H9 (cell line): ENCODE measurements at regions not wholly inside any gene's neighbourhood (a gene's known extent, or its start where the extent isn't known, plus 50 kb on each side); places are given as distances from the start of the nearest gene placed in this dataset.
"Not testable (repeated sequence)": the region's sequence is repeated elsewhere in the genome, so short reads cannot be mapped to it uniquely, and the experiment has no call there.

Source experiments
- DNase-seq: peaks from one replicate; pipeline ENCODE4 v3.0.0-alpha.2; 2017
- H2AFZ ChIP-seq: one replicate; pipeline ENCODE4 v1.6.1; 2013; ENCODE audit warnings: mild to moderate bottlenecking, low read length, control low read depth, moderate library complexity
- H2AK5ac ChIP-seq: 2 replicates; pipeline ENCODE4 v1.6.1; 2013; ENCODE audit warnings: low read length, control low read depth, mixed read lengths; ENCODE audit not compliant: insufficient read length
- H2BK120ac ChIP-seq: one replicate; pipeline ENCODE4 v1.6.1; 2013; ENCODE audit warnings: low read depth, mild to moderate bottlenecking, low read length, control low read depth, inconsistent platforms; ENCODE audit not compliant: poor library complexity, severe bottlenecking
- H2BK12ac ChIP-seq: 2 replicates; pipeline ENCODE4 v1.6.1; 2013; ENCODE audit warnings: low read length, control low read depth, mixed read lengths, low read depth; ENCODE audit not compliant: insufficient read length
- H2BK15ac ChIP-seq: 2 replicates; pipeline ENCODE4 v1.6.1; 2013; ENCODE audit warnings: low read depth, low read length, control low read depth
- H2BK20ac ChIP-seq: one replicate; pipeline ENCODE4 v1.6.1; 2013; ENCODE audit warnings: low read depth, mild to moderate bottlenecking, low read length, control low read depth, inconsistent platforms; ENCODE audit not compliant: poor library complexity, severe bottlenecking
- H2BK5ac ChIP-seq: 2 replicates; pipeline ENCODE4 v1.6.1; 2013; ENCODE audit warnings: low read length, control low read depth, mixed read lengths; ENCODE audit not compliant: insufficient read length
- H3K14ac ChIP-seq: 2 replicates; pipeline ENCODE4 v1.6.1; 2013; ENCODE audit warnings: low read length, control low read depth; ENCODE audit not compliant: insufficient read depth
- H3K18ac ChIP-seq: 2 replicates; pipeline ENCODE4 v1.6.1; 2013; ENCODE audit warnings: low read depth, mild to moderate bottlenecking, mixed read lengths, low read length, control low read depth; ENCODE audit not compliant: insufficient read length
- H3K23ac ChIP-seq: 2 replicates; pipeline ENCODE4 v1.6.1; 2013; ENCODE audit warnings: low read length, control low read depth, mixed read lengths, low read depth; ENCODE audit not compliant: insufficient read length
- H3K23me2 ChIP-seq: 2 replicates; pipeline ENCODE4 v1.6.1; 2013; ENCODE audit warnings: low read depth, mild to moderate bottlenecking, mixed read lengths, low read length, control low read depth; ENCODE audit not compliant: insufficient read length, poor library complexity, severe bottlenecking
- H3K27ac ChIP-seq: 2 replicates; pipeline ENCODE4 v1.5.1; 2013; ENCODE audit warnings: low read length, control low read depth, mixed read lengths, low read depth; ENCODE audit not compliant: insufficient read length
- H3K27me3 ChIP-seq: 2 replicates; pipeline ENCODE4 v1.6.1; 2013; ENCODE audit warnings: low read length, control low read depth, inconsistent platforms; ENCODE audit not compliant: insufficient read depth
- H3K4ac ChIP-seq: 2 replicates; pipeline ENCODE4 v1.6.1; 2013; ENCODE audit warnings: low read depth, mild to moderate bottlenecking, control low read depth, inconsistent platforms, low read length, moderate library complexity
- H3K4me1 ChIP-seq: 2 replicates; pipeline ENCODE4 v1.6.1; 2013; ENCODE audit warnings: low read length, control low read depth, inconsistent platforms; ENCODE audit not compliant: insufficient read depth
- H3K4me2 ChIP-seq: 2 replicates; pipeline ENCODE4 v1.6.1; 2013; ENCODE audit warnings: low read length, control low read depth, mixed read lengths; ENCODE audit not compliant: insufficient read length, insufficient read depth
- H3K56ac ChIP-seq: 2 replicates; pipeline ENCODE4 v1.6.1; 2013; ENCODE audit warnings: low read depth, mild to moderate bottlenecking, mixed read lengths, low read length, control low read depth; ENCODE audit not compliant: insufficient read length
- H3K79me1 ChIP-seq: 2 replicates; pipeline ENCODE4 v1.6.1; 2013; ENCODE audit warnings: low read depth, mild to moderate bottlenecking, moderate library complexity, low read length, control low read depth, inconsistent platforms; ENCODE audit not compliant: insufficient read depth, poor library complexity, severe bottlenecking
- H3K79me2 ChIP-seq: 2 replicates; pipeline ENCODE4 v1.6.1; 2013; ENCODE audit warnings: low read length, control low read depth, inconsistent platforms; ENCODE audit not compliant: insufficient read depth
- H3K9ac ChIP-seq: 2 replicates; pipeline ENCODE4 v1.6.1; 2013; ENCODE audit warnings: low read length, control low read depth, mixed read lengths; ENCODE audit not compliant: insufficient read length; ENCODE audit errors: extremely low read depth
- H3K9me3 ChIP-seq: one replicate; pipeline ENCODE4 v1.6.1; 2013; ENCODE audit warnings: low read depth, low read length, inconsistent platforms; ENCODE audit not compliant: control insufficient read depth
- H3T11ph ChIP-seq: one replicate; pipeline ENCODE4 v1.6.1; 2013; ENCODE audit warnings: mild to moderate bottlenecking, low read length, control low read depth, inconsistent platforms
- H4K20me1 ChIP-seq: one replicate; pipeline ENCODE4 v1.6.1; 2013; ENCODE audit not compliant: control insufficient read depth, insufficient read length, insufficient read depth
- H4K5ac ChIP-seq: 2 replicates; pipeline ENCODE4 v1.6.1; 2013; ENCODE audit warnings: low read depth, mild to moderate bottlenecking, mixed read lengths, low read length, control low read depth; ENCODE audit not compliant: insufficient read length
- H4K8ac ChIP-seq: replicated peaks from 2 replicates; pipeline ENCODE4 v1.6.1; 2013; ENCODE audit warnings: low read length, control low read depth, mixed read lengths, low read depth; ENCODE audit not compliant: insufficient read length
- H4K91ac ChIP-seq: 2 replicates; pipeline ENCODE4 v1.6.1; 2013; ENCODE audit warnings: low read depth, mild to moderate bottlenecking, moderate library complexity, mixed read lengths, low read length, control low read depth; ENCODE audit not compliant: insufficient read length
- H3K27ac Mint-ChIP-seq, 3 experiments: 2 replicates in 2 of 3; 3 replicates in 1 of 3; pipeline ENCODE4 v1.8.0; 2020 to 2021; ENCODE audit warnings: mixed read lengths in 3 of 3, mild to moderate bottlenecking in 1 of 3, moderate library complexity in 1 of 3
- H3K27me3 Mint-ChIP-seq: 2 replicates; pipeline ENCODE4 v1.8.0; 2021; ENCODE audit warnings: low read depth, mild to moderate bottlenecking, moderate library complexity, mixed read lengths
- H3K36me3 Mint-ChIP-seq, 3 experiments: 2 replicates in 2 of 3; 3 replicates in 1 of 3; pipeline ENCODE4 v1.8.0; 2020 to 2021; ENCODE audit warnings: low read depth in 3 of 3, mixed read lengths in 3 of 3; ENCODE audit not compliant: insufficient read depth in 1 of 3
- H3K4me1 Mint-ChIP-seq, 2 experiments: 2 replicates each; pipeline ENCODE4 v1.8.0; 2020; ENCODE audit warnings: mixed read lengths in 2 of 2
- H3K4me3 Mint-ChIP-seq, 2 experiments: 2 replicates in 1 of 2; 3 replicates in 1 of 2; pipeline ENCODE4 v1.8.0; 2020 to 2021; ENCODE audit warnings: mild to moderate bottlenecking in 2 of 2, mixed read lengths in 2 of 2, moderate library complexity in 1 of 2
- H3K9me3 Mint-ChIP-seq, 2 experiments: 2 replicates in 1 of 2; 3 replicates in 1 of 2; pipeline ENCODE4 v1.8.0; 2020; ENCODE audit warnings: mild to moderate bottlenecking in 2 of 2, mixed read lengths in 2 of 2, moderate library complexity in 1 of 2
- WGBS: extraction: QIAGEN DNeasy Blood & Tissue Kit; methylation state at CpG from one replicate; pipeline ENCODE4 v1.1.7; 2013; ENCODE audit warnings: missing lambda C conversion rate, low lambda C conversion rate, mixed read lengths; ENCODE audit not compliant: insufficient read length; ENCODE audit errors: extremely low coverage; 5-methylcytosine and 5-hydroxymethylcytosine counted together

- H3K27ac ChIP-seq, H3T11ph ChIP-seq, H2BK120ac ChIP-seq, H3K79me2 ChIP-seq, H2BK20ac ChIP-seq, H3K4ac ChIP-seq, H3K9me3 Mint-ChIP-seq, H3K18ac ChIP-seq, H3K4me2 ChIP-seq, H3K23me2 ChIP-seq, H2AK5ac ChIP-seq, H3K27me3 ChIP-seq, H4K5ac ChIP-seq, H3K79me1 ChIP-seq, H2BK12ac ChIP-seq, H3K4me1 ChIP-seq, DNase-seq, H3K56ac ChIP-seq, H2BK5ac ChIP-seq, H3K27ac Mint-ChIP-seq, H4K20me1 ChIP-seq, H3K9ac ChIP-seq, H3K36me3 Mint-ChIP-seq, H3K9me3 ChIP-seq, H2AFZ ChIP-seq, H2BK15ac ChIP-seq, H3K23ac ChIP-seq, H3K4me3 Mint-ChIP-seq, H3K27me3 Mint-ChIP-seq, H4K8ac ChIP-seq, H4K91ac ChIP-seq, H3K14ac ChIP-seq: not testable (repeated sequence)
- whole genome bisulfite sequencing = no CpG with 5 or more reads among the region's 2 CpGs
- H3K4me1 Mint-ChIP-seq = peaks cover 26 to 29% of the 10 kb centered on the region in 2 experiments
Measured at GRCh38 chr1:244334315-244334714, 117.4 kb downstream of the ADSS2 start.

- H3K4ac ChIP-seq, H3K27me3 ChIP-seq, H3T11ph ChIP-seq, H3K27ac ChIP-seq, H2BK12ac ChIP-seq, H3K14ac ChIP-seq, H4K8ac ChIP-seq, H2BK20ac ChIP-seq, H3K36me3 Mint-ChIP-seq, H3K9ac ChIP-seq, H3K4me1 ChIP-seq, H2BK15ac ChIP-seq, H3K79me1 ChIP-seq, H2AK5ac ChIP-seq, H2BK120ac ChIP-seq, H3K4me2 ChIP-seq, H3K23ac ChIP-seq, H2AFZ ChIP-seq, H3K4me3 Mint-ChIP-seq, H3K23me2 ChIP-seq, DNase-seq, H4K91ac ChIP-seq, H3K9me3 Mint-ChIP-seq, H4K20me1 ChIP-seq, H4K5ac ChIP-seq, H3K18ac ChIP-seq, H3K79me2 ChIP-seq, H3K9me3 ChIP-seq, H3K27me3 Mint-ChIP-seq, H3K56ac ChIP-seq, H3K27ac Mint-ChIP-seq, H2BK5ac ChIP-seq: not testable (repeated sequence)
- no CpG with 5 or more reads among the region's 4 CpGs for WGBS
- H3K4me1 Mint-ChIP-seq = peaks cover 29 to 32% of the 10 kb centered on the region in 2 experiments
Measured at GRCh38 chr1:244334842-244335241, 116.9 kb downstream of the ADSS2 start.
